ENCODE measurements at regions not wholly inside any gene's neighbourhood (a gene's known extent, or its start where the extent isn't known, plus 50 kb on each side); places are given as distances from the start of the nearest gene placed in this dataset.

GRCh38 chr14:95452176-95452892 is 64.1 kb downstream of the SYNE3 start:
- Histone ChIP-seq H3K4me3 (replicated peaks in 1 of 3; ENCODE audit: insufficient read depth in 1 of 3, low read depth in 2 of 3, low read length in 3 of 3) (peak overlapping the region in 1 of 3 experiments; percentile 55; a peak in 2 of 6 replicates), H3K4me1 (ENCODE audit: insufficient read depth, low read length) (peaks cover 39% of the 10 kb centered on the region), H3K27me3 (ENCODE audit: control insufficient read depth in 1 of 2, insufficient read depth in 2 of 2, low read length in 2 of 2) (no peaks in the 10 kb centered on the region), H3K9me3 (ENCODE audit: low read length) (no peaks in the 10 kb centered on the region), H3K9ac (ENCODE audit: insufficient read depth, low read depth, low read length) (0 out of 2 replicates have a peak overlapping the region, but pooled peaks have one; percentile 14), H3K4me2 (ENCODE audit: low read depth, low read length) (peak overlapping the region; percentile 62), H3K79me2 (ENCODE audit: insufficient read depth, low read length) (no peaks in the 10 kb centered on the region), H2AFZ (ENCODE audit: low read length) (no peak overlapping the region), H3K27ac (ENCODE audit: extremely low read length, insufficient read depth, low read length) (peak overlapping the region; percentile 81), H4K20me1 (ENCODE audit: insufficient read depth, low read length) (no peaks in the 10 kb centered on the region), H3K36me3 (replicated peaks in 1 of 2; ENCODE audit: control insufficient read depth in 1 of 2, insufficient read depth in 2 of 2, low read length in 2 of 2) (peaks cover 2 to 21% of the 10 kb centered on the region in 2 experiments; a peak in 3 of 5 replicates)
- ChIA-PET CTCF (ENCODE audit: low intra/inter-chr PET ratio, low total read pairs) (interaction anchor here (0.6 to 1.4 kb wide), 2 partner anchors 9 to 75 kb away, joined by 3 to 4 read pairs; no protein-coding TSS in a partner anchor), POLR2A (interaction anchor here (0.9 to 3.2 kb wide), 15 partner anchors 8 to 98 kb away, joined by 3 to 75 read pairs (median 8); partner anchors contain the start of genes GLRX5 and SYNE3)
- 82% methylated on average over 14 of the region's 18 CpGs for WGBS (ENCODE audit: low lambda C conversion rate)
- DNase-seq (ENCODE audit: low spot score): peak; percentile 51
- intact Hi-C loops (cut with micrococcal nuclease; ENCODE audit: unreplicated experiment): loop anchor here (2.0 kb wide), 1 partner anchor 48 kb away; no protein-coding TSS in a partner anchor
- no peak for FAIRE-seq
- peak; percentile 81 for ATAC-seq
- no TSS peak for BruUV-seq (replicated peaks)
- in situ Hi-C loops (cut with HindIII; ENCODE audit: extremely low pct_ligation_motif_present, low pct_unique_long_range_greater_than_20kb): no loop called here
- TF ChIP-seq HCFC1 (IDR thresholded peaks at IDR 0.05; ENCODE audit: low read depth, low read length): no peak
- peak; percentile 42; the same call in 1 of the 2 replicates for TF ChIP-seq ZNF687 (CRISPR knock-in tag; IDR thresholded peaks at IDR 0.05)
- TF ChIP-seq ZSCAN29 (CRISPR knock-in tag; conservative IDR thresholded peaks at IDR 0.05): 0 out of 2 replicates have a peak, but pooled peaks have one; percentile 9
- no peak for TF ChIP-seq FOXM1 (CRISPR knock-in tag; IDR thresholded peaks at IDR 0.05)
- peak; percentile 67 for TF ChIP-seq CTCF (CRISPR knock-in tag; IDR thresholded peaks at IDR 0.05)
- TF ChIP-seq HNRNPL (IDR thresholded peaks at IDR 0.05; ENCODE audit: low read depth, low read length): no peak
- no peak for TF ChIP-seq SOX5 (CRISPR knock-in tag; IDR thresholded peaks at IDR 0.05; ENCODE audit: borderline replicate concordance)
- no peak; the same call in 1 of the 2 replicates for TF ChIP-seq HOXA5 (CRISPR knock-in tag; IDR thresholded peaks at IDR 0.05)
- TF ChIP-seq LRRFIP1 (CRISPR knock-in tag; conservative IDR thresholded peaks at IDR 0.05): no peak
- no peak for TF ChIP-seq REXO4 (CRISPR knock-in tag; IDR thresholded peaks at IDR 0.05; ENCODE audit: borderline replicate concordance)
- TF ChIP-seq ZNF800 (CRISPR knock-in tag; IDR thresholded peaks at IDR 0.05): peak; percentile 29; the same call in 1 of the 2 replicates
- no peak for TF ChIP-seq ZNF260 (CRISPR knock-in tag; IDR thresholded peaks at IDR 0.05; ENCODE audit: borderline replicate concordance, low read depth)

All from HepG2 (cell line).